HG02571 (cell line): ENCODE measurements at regions not wholly inside any gene's neighbourhood (a gene's known extent, or its start where the extent isn't known, plus 50 kb on each side); places are given as distances from the start of the nearest gene placed in this dataset.
A peak's percentile ranks its signal among the peaks of the same experiment; 100 is the strongest.

Experiments
- ATAC-seq: cut with Tn5 transposase; IDR thresholded peaks from one replicate; pipeline ENCODE4 v1.9.1; 2021; ENCODE audit warnings: mild to moderate bottlenecking, moderate library complexity; ENCODE audit not compliant: unreplicated experiment

GRCh38 chr2:64848945-64849344 lies 140.3 kb upstream of the SLC1A4 start:
- ATAC-seq: no peak

- no peak for ATAC-seq
Observed at GRCh38 chr2:64850642-64851041, 138.6 kb upstream of the SLC1A4 start.

GRCh38 chr2:64852771-64853241 lies 136.4 kb upstream of the SLC1A4 start:
- no peak for ATAC-seq

- ATAC-seq: no peak
Observed at GRCh38 chr2:64853306-64853705, 135.9 kb upstream of the SLC1A4 start.

GRCh38 chr2:64853894-64854293 lies 135.3 kb upstream of the SLC1A4 start:
- ATAC-seq: no peak

- ATAC-seq: no peak
Observed at GRCh38 chr2:64854773-64855237, 134.4 kb upstream of the SLC1A4 start.

- ATAC-seq: no peak
Observed at GRCh38 chr2:64857581-64858471, 131.4 kb upstream of the SLC1A4 start.

GRCh38 chr2:64858541-64859311 lies 130.5 kb upstream of the SLC1A4 start:
- ATAC-seq: no peak

- no peak for ATAC-seq
Observed at GRCh38 chr2:64859312-64860212, 129.6 kb upstream of the SLC1A4 start.

- ATAC-seq: peak; percentile 25
Observed at GRCh38 chr2:64860276-64860885, 128.8 kb upstream of the SLC1A4 start.

- ATAC-seq: no peak
Observed at GRCh38 chr2:64860936-64861335, 128.3 kb upstream of the SLC1A4 start.

- no peak for ATAC-seq
Observed at GRCh38 chr2:64861452-64862397, 127.5 kb upstream of the SLC1A4 start.

GRCh38 chr2:64862623-64863022 lies 126.6 kb upstream of the SLC1A4 start:
- ATAC-seq: no peak

GRCh38 chr2:64863097-64863820 lies 125.9 kb upstream of the SLC1A4 start:
- ATAC-seq: no peak

GRCh38 chr2:64865073-64865830 lies 123.9 kb upstream of the SLC1A4 start:
- ATAC-seq: peak; percentile 61

- ATAC-seq: no peak
Observed at GRCh38 chr2:64865831-64866345, 123.3 kb upstream of the SLC1A4 start.

GRCh38 chr2:64866797-64867196 lies 122.4 kb upstream of the SLC1A4 start:
- ATAC-seq: no peak
